Lung microvascular endothelial cell (primary cell): ENCODE measurements at regions not wholly inside any gene's neighbourhood (a gene's known extent, or its start where the extent isn't known, plus 50 kb on each side); places are given as distances from the start of the nearest gene placed in this dataset.
A peak's percentile ranks its signal among the peaks of the same experiment; 100 is the strongest.

ENCODE experiments used
- DNase-seq, 2 donors: peaks; one replicate each; pipeline versions ENCODE4 v3.0.0 to v3.0.0-alpha.2; 2010; ENCODE audit warnings: low read depth in 2 of 2

DNA sequence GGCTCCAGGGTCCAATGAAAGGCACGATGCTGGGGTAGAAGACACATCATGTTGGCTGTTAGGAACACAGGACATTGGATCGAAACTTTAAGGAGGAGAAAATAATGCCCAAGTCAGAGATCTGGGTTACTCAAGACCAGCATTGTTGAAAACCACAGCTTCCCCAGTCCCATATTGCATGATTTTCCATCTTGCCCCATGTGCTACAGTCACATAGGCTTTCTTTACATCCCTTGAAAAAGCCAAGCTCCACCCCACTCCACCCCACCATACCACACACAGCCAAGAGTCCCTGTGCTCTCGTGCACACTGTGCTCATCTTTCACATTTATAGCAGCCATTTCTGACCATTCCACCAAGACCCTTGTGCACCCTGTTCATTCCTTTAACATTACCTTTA, 636.2 kb downstream of the DIAPH3 start:
- DNase-seq = no peak

DNA sequence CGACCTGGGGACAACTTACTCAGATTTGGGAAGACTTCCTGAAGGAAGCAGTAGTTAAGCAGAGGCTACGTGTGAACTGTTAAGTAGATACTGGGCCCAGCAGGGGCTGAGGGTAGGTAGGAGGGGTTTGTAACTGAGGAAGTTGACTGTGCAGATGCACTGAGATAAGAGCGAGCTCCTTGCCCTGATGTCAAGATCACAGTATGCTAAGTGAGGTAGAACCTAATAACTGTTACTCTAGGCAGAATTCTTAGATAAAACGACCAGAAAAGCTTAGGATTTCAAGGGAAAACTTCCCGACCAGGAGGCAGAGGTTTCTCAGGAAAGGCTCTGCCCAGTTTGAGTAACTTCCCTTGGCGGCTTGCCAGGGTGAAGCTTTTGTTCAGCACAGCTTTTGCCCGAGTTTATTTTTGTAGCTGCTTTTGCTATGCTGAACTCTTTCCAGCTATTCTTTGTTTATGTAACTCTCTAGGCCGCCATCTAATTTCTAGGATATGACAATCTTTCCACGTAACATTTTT, 632.1 kb downstream of the DIAPH3 start:
- DNase-seq = peak; percentile 98

DNA sequence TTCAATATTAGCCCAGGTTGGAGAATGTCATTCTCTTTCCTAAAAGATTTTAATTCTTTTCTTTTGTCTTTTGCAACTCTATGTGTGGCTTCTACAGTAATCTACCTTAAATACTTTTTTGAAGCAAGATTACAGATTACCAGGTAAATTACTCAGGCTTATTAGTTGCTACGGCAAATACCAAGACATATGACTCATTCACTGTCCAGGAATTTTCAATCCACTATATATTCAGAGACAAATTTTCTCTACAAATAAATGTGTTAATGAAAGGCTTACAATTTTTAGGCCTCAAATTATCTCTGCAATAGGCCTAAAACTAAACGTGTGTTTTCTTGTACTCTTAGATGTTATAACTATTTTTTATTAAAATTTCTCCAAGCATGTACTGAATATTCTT, 631.3 kb downstream of the DIAPH3 start:
- DNase-seq = peak in 1 of 2 donors; percentile 35

DNA sequence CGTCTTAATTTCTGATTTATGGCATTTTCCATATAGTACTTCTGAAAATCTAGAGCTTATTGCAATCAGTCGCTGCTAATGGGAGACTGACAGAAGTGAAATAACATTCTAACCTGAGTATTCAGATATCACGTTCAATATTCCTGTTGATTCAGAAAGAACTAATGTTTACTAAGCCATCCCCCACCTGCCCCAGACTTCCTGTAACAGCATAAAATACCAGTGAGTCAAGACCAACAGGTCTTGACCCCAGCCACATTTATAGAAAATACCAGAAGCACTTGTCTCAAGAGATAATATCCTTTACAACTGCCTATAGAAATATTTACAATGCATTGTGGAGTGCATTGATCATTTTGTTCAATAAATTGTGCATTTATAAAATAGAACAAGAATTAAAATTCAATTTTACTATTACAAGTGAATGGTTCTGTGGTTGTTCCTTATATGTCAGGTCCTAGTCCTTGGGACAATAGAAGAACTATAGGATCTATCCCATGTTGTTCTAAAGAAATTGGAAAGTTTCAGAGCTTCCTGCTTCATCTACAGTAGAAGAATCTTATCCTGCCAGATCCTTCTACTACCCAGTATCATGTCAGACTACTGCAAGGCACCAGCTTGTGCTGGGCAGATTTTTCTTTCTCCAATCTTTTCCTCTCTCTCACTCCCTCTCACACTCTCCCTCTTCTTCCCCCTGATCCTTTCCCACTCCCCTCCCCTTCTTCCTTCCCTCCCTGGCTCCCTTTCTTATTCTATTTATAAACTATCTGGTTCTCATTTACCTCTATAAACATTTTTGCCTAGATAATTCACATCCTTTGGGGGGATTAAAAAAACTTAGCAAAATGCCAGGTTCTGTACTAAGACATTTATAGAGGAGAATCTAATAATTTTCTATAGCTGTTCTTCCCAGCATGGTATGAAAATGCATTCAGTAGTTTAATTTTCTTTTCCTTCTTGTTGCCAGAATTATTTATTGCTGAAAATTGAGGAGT, 629.9 kb downstream of the DIAPH3 start:
- peak; percentile 84 to 90 for DNase-seq

DNA sequence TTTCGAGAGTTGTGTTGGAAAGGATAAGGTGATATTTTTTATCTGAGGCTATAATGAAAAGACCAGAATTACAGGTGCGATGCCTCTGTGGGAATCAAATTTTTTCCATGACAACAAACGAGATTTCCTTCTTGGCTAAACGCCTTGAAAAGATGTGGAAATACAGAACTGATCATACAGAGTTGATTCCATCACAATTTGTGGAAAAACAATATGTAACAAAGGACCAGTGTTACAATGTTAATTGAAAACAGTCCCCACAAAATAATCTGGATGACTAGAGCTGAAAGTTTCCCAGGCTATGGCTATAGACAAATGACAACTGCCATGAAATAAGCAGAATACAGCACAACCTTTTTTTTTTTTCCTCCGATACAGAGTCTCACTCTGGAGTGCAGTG, 628.9 kb downstream of the DIAPH3 start:
- peak; percentile 27 to 91 for DNase-seq

DNA sequence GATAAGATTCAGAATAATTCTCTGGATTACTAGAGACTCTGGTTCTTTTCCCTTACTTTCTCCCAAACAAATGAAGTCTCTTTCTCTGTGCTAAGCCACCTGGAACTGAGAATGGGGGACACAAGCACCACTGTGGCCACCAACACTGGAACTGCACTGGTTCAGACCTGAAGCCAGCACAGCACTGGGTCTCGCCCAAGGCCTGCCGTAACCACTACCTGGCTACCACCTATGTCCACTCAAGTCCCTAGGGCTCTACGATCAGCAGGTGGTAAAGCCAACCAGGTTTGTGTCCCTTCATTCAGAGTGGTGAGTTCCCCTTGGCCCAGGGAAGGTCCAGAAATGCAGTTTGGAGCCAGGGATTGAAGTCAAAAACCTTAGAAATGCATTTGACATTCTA, 626.2 kb downstream of the DIAPH3 start:
- no peak for DNase-seq

DNA sequence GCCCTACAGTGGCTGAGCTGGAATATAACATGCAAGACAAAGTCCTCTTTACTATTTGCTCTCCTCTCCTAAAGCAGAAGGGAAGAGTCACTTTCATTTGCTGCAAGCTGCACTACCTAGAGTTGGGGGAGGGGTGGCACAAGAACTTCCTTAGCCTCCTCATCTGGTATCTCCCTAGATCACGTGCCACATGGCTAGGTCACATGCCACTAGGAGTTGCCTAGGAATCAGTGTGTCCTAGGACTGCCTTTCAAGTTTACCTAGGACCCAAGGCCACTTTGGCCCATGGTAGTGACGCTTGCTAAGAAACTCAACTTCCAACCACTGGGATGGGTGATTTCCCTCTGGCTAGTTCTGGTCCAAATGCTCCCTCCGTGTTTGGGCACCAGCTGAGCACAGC, 625.2 kb downstream of the DIAPH3 start:
- no peak for DNase-seq

DNA sequence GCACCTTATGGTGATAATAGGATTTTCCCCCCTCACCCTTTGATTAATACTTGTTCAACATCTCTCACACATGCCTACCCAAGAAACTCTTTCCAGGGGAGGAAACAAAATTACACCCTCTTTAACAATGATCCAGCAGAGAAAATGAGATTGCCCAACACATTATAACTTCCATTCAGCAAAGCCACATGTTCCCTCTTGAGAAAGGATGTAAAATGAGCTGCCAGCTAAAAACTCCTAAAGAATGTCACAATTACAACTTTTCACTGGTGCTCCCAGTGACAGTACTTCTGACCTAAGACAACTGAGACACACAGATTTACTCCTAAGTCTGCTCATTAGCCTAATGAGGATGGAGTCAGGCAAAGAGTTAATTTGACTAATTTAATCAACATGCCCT, 621.4 kb downstream of the DIAPH3 start:
- DNase-seq = no peak

DNA sequence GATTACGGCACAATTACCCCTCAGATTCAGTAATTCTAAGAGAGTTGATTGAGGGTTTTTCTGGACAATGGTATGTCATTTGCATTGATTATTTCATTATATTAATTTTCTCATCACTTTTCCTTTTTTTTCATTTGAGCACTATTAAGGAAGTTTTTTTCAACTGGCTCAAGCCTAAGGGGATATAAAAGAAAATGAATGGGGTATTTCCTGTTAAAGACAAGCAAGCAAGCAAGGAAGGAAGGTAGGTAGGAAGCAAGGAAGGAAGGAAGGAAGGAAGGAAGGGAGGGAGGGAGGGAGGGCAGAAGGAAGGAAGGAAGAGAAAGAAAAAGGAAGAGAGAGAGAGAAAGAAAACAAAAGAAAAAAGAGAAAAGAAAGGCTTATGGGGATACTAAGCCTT, 620.3 kb downstream of the DIAPH3 start:
- DNase-seq = no peak

DNA sequence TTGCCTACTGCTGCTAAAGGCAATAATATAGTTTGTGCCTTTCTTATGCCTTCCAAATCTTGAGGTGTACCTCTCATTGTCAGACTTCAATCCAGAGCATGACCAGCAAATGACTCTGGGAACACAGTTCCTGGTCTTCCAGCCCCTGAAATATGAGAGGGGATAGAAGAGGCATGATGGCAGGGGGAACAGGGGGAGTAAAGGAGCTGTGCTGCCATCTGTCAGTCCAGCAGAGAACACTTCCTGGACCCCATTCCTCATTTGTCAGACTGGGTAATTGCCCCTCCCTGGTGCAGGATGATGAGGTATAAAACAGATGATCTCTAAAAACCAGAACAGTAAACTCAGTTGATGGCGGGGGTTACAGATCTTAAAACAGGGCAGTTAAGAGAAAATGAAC, 618.7 kb downstream of the DIAPH3 start:
- no peak for DNase-seq

DNA sequence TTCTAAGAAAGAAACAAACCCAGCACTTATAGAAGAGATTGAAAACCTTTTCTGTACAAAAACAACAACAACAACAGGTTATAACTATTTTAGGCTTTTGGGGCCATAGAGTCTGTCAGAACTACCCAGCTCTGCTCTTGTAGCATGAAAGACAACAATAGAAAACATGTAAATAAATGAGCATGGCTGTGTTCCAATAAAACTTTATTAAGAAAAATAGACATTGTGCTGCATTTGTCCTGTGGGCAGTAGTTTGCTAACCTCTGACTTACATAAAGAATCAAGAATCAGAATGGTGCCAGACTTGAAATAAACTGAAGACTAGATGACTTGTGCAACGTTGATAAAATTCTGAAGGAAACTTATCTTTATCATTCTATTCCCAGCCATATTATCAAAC, 617.5 kb downstream of the DIAPH3 start:
- no peak for DNase-seq

DNA sequence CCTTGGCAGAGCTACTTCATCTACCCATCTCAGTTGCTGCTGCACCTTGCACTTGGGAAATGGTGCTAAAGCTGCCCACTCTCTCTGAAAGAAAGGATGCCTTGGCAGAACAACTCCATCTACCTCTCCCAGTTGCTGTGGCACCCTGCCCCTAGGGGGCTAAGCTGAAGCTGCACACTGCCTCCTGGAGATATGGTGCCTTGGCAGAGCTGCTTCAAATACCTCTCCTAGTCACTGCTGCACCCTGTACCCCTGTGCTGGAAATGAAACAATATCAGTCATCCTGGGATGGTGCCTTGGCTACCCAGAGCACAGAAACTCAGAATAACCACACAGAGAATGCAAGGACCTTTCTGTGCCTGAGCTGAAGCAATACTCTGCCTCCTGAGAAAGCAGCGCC, 615.8 kb downstream of the DIAPH3 start:
- no peak for DNase-seq

DNA sequence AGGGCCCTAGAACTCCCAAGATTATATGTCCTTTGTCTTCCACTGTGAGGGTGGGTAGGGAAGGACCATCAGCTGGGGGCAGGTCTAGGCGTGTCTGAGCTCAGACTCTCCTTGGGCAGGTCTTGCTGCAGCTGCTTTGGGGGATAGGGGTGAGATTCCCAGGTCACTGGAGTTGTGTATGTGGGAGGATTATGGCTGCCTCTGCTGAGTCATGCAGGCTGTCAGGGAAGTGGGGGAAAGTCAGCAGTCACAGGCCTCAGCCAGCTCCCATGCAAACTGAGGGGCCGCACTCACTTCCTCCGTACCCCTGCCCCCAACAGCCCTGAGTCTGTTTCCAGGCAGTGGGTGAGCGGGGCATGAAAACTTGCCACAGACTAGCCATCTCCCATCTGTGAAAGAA, 600.8 kb downstream of the DIAPH3 start:
- DNase-seq = no peak

DNA sequence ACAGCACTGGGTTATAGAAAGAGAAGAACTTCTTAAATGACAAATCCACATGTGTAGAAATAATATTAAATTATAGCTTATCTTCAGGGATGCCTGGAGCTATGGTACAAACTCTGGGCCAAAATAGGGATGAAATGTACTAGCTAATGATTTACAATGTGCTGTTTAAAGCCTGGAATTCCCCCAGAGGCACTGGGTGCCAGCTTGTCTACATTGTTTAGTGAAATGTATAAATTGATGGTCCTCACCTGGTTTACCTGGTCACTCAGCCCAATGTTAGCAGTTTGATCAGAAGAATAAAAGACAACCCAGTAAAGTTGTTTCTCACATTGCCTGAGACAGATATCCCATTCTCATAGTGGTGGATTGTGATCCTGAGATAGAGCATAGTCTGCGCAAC, 597.2 kb downstream of the DIAPH3 start:
- no peak for DNase-seq

DNA sequence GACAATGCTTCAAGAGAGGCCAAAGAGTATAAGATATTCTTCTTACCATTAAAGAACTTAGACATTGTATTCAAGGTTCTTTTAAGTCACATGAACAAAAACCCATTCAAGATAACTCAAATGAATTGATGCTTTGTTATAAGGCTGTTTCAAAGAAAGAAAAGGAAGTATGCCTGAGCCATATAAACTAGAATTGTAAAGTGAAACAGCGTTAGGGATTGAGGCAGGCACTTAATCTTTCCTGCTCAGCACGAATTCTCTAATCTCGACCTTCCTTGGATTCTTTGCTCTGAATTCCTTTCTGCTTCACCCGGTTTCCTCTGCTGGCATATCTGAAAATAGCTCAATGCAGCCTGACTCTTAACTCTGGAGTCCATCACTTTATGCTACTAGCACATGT, 595.4 kb downstream of the DIAPH3 start:
- DNase-seq = no peak

DNA sequence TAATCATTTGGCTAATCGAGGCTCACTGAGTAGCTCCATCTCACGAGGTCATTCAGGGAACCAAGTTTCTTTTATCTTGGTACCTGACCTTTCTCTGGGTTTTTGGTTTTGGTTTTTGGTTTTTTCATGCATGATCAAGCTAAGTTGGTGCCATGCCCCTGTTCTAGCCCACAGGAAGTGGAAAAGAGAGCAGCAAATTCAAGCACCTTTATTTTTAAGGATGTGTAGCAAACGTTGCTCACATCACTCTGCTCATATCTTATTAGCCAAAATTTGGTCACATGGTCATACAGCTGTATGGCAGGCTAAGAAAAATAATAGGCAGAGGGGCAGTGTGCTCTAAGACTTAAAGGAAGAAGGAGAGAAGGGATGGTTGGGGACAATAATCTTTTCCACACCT, 593.5 kb downstream of the DIAPH3 start:
- no peak for DNase-seq

DNA sequence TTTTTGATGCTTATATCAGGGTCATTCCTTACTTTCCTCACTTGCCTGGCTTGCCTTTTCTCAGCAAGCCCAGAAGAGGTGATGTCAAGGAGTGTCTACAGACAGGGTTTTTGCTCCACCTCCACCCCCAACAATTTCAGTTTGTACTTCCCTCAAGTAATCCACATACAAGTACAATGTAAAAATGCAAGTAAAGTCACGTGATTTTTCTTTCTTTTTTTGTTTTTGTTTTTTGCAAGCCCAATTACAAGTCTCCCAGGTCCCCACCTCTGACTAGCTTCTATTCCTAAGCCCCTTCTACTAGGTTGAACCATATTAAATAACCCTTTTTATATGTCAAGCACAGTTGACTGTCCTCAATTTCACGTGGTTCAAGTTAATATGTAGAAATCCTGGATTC, 579.6 kb downstream of the DIAPH3 start:
- no peak for DNase-seq

DNA sequence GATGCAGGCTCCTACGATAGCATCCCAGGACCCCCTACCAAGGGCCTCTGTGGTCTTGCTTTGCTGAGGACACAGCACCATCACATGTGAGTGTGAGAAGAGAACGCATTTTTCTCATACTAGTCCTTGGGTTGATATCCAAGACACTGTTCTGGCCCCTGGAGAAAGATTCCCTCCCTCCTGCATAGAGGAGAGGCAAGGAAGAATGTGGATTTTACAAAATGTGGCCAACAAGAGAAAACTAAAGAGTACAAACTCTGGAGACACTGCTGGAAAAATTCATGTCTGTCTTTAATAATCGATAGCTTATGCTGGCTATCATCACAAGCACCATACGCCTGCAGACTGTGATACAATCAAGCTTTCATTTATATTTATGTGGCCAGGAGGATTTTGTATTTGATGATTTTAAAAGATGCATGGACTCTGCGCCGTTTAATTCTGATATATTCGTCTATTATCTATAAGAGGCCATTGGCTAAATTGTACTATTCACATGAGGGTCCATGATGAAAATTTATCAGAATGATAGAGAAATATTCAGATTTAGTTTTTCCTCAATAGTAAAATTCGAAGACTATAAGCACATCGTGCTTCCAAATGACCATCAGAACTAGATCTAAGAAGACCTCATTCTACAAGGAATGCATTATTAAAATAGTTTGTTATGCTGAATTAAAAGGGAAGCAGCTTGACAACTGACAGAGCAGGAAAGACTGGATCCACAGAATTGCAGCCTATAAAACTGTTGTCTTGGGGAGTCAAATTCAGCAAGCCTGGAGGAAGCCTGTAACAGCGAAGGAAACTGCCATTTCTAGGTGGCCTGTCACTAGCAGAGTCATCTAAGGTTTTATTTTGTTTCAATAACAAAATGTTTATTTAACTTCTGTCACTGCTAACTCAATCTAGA, 578.7 kb downstream of the DIAPH3 start:
- no peak for DNase-seq

DNA sequence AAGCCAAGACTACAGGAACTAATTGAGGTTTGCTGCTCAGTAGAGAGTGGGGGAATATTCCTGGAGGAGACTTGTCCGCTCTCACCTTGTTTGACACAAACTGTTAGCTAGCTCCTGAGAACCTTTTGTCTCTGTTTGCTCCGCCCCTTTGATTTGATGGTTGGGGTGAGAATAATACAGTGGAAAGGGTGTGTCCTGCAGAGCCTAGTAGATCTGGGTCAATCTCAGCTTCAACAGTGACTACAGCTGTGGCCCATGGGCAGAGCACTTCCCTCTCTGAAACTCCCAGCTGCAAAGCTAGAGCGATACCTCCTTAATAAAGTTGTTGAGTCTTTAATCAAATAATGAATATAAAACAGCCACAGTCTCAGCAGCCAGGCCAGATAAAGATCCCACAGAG, 576.7 kb downstream of the DIAPH3 start:
- no peak for DNase-seq

DNA sequence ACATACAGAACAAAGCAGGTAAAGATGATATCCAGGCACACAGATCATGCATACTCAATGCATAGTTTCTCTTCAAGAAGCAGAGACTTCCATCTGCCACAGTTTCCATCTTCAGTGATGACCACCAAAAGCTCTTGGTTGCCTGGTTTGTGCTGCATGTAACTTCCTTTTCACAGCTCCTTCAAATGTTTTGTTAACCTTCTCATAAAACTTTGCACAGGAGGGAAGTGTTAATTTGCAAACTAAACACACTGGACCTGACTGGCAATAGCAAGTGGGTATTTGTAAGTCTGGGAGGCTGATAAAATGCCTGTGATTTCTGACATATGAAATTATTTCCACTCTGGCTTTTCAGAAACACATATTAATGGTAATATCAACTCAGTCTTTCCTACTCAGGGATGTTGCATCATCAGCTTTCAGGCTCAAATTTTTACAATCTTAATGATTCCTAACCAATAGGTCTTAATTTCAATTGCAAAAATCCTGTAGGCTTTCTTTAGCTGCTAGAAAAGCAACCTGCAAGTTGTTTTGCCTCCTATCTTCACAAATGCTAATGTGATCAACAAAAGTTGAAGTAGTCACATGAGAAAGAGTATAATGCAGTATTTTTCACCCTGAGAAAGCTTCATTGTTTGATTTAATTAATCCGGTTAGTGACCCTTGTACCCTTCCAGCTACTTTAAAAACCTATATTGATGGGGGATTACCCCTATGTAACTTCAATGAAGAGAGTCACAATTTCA, 575.6 kb downstream of the DIAPH3 start:
- no peak for DNase-seq

DNA sequence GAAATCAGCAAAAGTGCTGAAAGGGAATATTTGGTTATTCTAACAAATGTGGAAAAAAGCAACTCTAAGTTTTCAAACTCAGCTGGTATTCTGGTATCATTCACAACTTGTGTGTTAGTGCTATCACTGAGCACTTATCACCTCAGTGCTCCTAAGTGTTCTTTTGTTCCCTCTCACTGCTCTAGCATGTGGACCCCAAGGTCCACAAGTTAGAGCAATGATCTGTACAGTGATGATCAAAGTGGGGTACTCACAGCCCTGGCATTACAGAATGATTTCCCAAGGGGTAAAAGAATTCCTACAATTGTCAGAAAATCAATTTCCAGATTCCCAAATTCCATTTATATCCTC, 575.0 kb downstream of the DIAPH3 start:
- no peak for DNase-seq

DNA sequence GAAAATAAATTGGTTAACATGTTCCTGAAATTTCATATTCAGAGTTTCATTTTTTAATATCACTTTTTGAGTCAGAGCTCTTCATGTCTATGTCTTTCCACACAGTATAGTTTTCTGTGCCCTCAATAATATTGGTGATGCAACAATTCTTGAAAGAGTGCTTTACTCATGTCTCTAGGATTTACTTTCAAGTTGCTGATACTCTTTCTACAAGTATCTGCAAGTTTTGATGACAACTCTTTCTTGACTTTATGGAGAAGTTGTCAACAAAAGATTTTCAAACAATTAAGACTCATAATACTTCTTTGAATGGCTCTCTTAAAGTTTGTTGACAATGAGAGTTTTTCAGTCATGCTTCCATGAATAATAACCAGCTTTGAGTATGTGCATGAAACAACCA, 561.7 kb downstream of the DIAPH3 start:
- no peak for DNase-seq
